Adrenal gland (tissue), 9 donors: ENCODE measurements at regions not wholly inside any gene's neighbourhood (a gene's known extent, or its start where the extent isn't known, plus 50 kb on each side); places are given as distances from the start of the nearest gene placed in this dataset.

Experiments used
- DNase-seq, 7 donors: peaks; one replicate each; pipeline ENCODE4 v3.0.0-alpha.2; 2019 to 2020
- H3K27ac ChIP-seq, 5 donors: fragments of 200-600 bp; sonication (generic) in 4 of 5; 1 replicate in 3 of 5; 2 replicates in 2 of 5; pipeline versions ENCODE4 v1.5.1 to v1.8.0; 2016 to 2020; ENCODE audit warnings: mild to moderate bottlenecking in 1 of 5
- H3K27me3 ChIP-seq: fragments of 200-600 bp; 2 replicates; pipeline ENCODE4 v1.8.0; 2021
- H3K36me3 ChIP-seq, 2 donors: fragments of 200-600 bp; replicated peaks in 1 of 2; 1 replicate in 1 of 2; 2 replicates in 1 of 2; pipeline versions ENCODE4 v1.5.1 to v1.8.0; 2018 to 2022
- H3K4me1 ChIP-seq, 2 donors: fragments of 200-600 bp; replicated peaks in 1 of 2; 1 replicate in 1 of 2; 2 replicates in 1 of 2; pipeline versions ENCODE4 v1.5.1 to v1.8.0; 2018 to 2021
- H3K4me3 ChIP-seq, 4 donors: fragments of 200-600 bp; sonication (generic) in 3 of 4; one replicate each; pipeline ENCODE4 v1.5.1; 2016 to 2018
- H3K9me3 ChIP-seq, 3 donors: fragments of 200-600 bp; sonication (generic) in 1 of 3; replicated peaks in 1 of 3; 1 replicate in 2 of 3; 2 replicates in 1 of 3; pipeline versions ENCODE4 v1.5.1 to v1.8.0; 2016 to 2021
- POLR2A ChIP-seq, 2 donors: fragments of 450-650 bp; IDR thresholded peaks; one replicate each; pipeline ENCODE4 v1.6.1; 2017; ENCODE audit warnings: antibody characterized with exemption in 2 of 2, mild to moderate bottlenecking in 2 of 2, moderate library complexity in 1 of 2
- WGBS, 4 donors: extraction: QIAGEN DNeasy Blood & Tissue Kit in 2 of 4; methylation state at CpG; one replicate each; pipeline versions ENCODE4 v1.1.5 to v1.1.7; 2013 to 2017; 5-methylcytosine and 5-hydroxymethylcytosine counted together
- intact Hi-C, 2 donors: fragments of 100-400 bp; cut with DNase I; formaldehyde crosslinking; loops; one replicate each; pipeline versions ENCODE4 v1.14.1 to v1.15.0; 2022 to 2023
- TF ChIP-seq, protein P1 (sequence below), 6 experiments: fragments of 450-650 bp in 4 of 6; fragments of 200-600 bp in 2 of 6; sonication (generic) in 1 of 6; IDR thresholded peaks; 1 replicate in 5 of 6; 2 replicates in 1 of 6; pipeline versions ENCODE4 v1.5.1 to v1.8.0; 2016 to 2021; ENCODE audit warnings: antibody characterized with exemption in 6 of 6, mild to moderate bottlenecking in 2 of 6, moderate library complexity in 1 of 6
- donor health status: healthy with polysubstance abuse.
- donor health status: Bipolar disorder and iron deficiency.
- donor health status: DM: yes; HTN: yes; CAD: no.
- donor health status: DM: no; HTN: no; CAD: no.
- donor health status: DM: no; HTN: no; CAD: no.

DNA sequence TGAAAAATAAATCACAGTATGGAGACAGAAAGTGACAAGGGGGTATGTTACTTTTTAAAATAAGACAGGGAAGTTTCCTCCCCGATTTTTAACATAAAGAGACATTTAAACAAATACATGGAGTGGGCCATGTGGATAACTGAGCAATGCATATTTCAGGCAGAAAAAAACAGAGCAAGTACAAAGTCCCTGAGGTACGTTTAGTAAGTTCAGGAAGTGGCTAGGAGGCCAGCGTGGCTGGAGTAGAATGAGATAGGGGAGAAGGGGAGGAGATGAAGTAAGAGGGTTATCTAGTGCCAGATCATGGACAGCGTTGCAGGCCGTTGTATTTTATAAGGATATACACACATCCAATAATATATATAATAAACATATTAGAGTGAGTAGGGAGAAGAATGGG lies 84.2 kb upstream of the ELL2 start:
- Histone ChIP-seq H3K27ac (no peak overlapping the region), H3K36me3 (no peaks in the 10 kb centered on the region), H3K4me1 (no peaks in the 10 kb centered on the region), H3K4me3 (no peak overlapping the region), H3K9me3 (no peaks in the 10 kb centered on the region), H3K27me3 (no peaks in the 10 kb centered on the region)
- WGBS, 4 donors: 63 to 75% (median 71%) methylated on average over 5 of the region's 5 CpGs
- intact Hi-C loops: no loop called here
- no peak for TF ChIP-seq POLR2A (IDR thresholded peaks at IDR 0.05)
- TF ChIP-seq, protein P1, sequence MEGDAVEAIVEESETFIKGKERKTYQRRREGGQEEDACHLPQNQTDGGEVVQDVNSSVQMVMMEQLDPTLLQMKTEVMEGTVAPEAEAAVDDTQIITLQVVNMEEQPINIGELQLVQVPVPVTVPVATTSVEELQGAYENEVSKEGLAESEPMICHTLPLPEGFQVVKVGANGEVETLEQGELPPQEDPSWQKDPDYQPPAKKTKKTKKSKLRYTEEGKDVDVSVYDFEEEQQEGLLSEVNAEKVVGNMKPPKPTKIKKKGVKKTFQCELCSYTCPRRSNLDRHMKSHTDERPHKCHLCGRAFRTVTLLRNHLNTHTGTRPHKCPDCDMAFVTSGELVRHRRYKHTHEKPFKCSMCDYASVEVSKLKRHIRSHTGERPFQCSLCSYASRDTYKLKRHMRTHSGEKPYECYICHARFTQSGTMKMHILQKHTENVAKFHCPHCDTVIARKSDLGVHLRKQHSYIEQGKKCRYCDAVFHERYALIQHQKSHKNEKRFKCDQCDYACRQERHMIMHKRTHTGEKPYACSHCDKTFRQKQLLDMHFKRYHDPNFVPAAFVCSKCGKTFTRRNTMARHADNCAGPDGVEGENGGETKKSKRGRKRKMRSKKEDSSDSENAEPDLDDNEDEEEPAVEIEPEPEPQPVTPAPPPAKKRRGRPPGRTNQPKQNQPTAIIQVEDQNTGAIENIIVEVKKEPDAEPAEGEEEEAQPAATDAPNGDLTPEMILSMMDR (IDR thresholded peaks at IDR 0.05): no peak
- DNase-seq: no peak

DNA sequence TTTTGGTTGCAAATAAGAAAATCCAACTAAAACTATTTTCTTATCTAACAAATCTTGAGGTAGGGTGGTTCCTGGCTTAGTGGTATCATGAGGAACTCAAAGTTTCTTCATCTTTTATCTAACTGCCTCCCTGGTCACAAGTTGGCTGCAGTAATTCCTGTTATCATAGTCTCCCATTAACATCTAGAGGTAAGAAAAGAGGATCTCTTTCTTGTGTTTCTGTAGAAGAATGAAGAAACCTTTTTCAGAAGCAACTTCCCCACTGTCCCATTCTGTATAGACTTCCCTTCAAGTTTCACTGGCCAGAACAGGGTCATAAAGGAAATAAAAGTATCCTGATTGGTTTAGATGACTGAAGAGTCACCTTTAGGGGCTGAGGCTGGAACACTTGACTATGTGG lies 81.8 kb upstream of the ELL2 start:
- no peaks in the 10 kb centered on the region for H3K4me1 ChIP-seq
- no peaks in the 10 kb centered on the region for H3K36me3 ChIP-seq
- no peak overlapping the region for H3K4me3 ChIP-seq
- no peak for DNase-seq
- H3K27me3 ChIP-seq: no peaks in the 10 kb centered on the region
- no peaks in the 10 kb centered on the region for H3K9me3 ChIP-seq
- H3K27ac ChIP-seq: no peak overlapping the region
- TF ChIP-seq, protein P1 (IDR thresholded peaks at IDR 0.05): no peak
- TF ChIP-seq POLR2A (IDR thresholded peaks at IDR 0.05): no peak
- intact Hi-C loops: no loop called here

DNA sequence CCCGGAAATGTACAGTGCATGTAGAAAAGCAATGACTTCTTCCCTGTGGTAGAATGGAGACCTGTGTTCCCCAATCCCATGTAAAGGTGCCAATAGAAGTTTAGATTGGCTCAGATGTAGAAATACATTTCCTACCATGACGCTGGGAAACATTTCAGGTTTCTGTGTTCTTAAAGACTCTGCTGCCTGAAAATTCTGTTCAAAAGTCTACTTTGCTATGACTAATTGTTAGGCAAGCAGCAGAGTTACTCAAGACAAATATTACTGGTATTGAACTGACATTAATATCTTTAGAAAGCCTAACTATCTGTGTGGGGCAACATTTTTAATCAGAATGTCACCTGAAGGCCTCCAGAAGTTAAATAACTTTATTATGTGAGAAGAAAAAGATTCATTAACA lies 75.5 kb upstream of the ELL2 start:
- no peak overlapping the region for H3K27ac ChIP-seq
- H3K4me1 ChIP-seq: no peaks in the 10 kb centered on the region
- WGBS, 4 donors: 56 to 73% (median 68%) methylated on average over 2 of the region's 2 CpGs
- no peak overlapping the region for H3K4me3 ChIP-seq
- no peaks in the 10 kb centered on the region for H3K9me3 ChIP-seq
- no peaks in the 10 kb centered on the region for H3K36me3 ChIP-seq
- TF ChIP-seq POLR2A (IDR thresholded peaks at IDR 0.05): no peak
- TF ChIP-seq, protein P1 (IDR thresholded peaks at IDR 0.05): no peak
- H3K27me3 ChIP-seq: no peaks in the 10 kb centered on the region
- intact Hi-C loops: no loop called here
- no peak for DNase-seq

DNA sequence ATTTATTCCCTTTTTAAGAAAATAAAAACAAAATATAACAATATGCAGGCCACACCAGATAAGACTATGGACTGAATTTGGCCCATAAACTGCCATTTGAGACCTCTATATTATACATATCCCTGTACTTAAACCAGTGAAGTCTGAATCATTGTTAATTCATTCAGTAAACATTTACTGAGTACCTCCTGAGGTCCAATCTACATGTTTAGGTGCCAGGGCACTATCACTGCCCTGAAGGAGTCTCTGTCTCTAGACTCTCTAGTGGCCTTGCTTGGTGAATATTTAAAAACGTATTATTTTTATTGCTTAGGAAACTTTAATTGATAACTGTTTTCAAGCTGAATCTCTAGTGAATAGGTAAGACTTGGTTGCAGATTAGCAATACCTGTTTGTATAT lies 74.7 kb upstream of the ELL2 start:
- Histone ChIP-seq H3K4me3 (no peak overlapping the region), H3K27ac (no peak overlapping the region), H3K4me1 (no peaks in the 10 kb centered on the region), H3K9me3 (no peaks in the 10 kb centered on the region), H3K36me3 (no peaks in the 10 kb centered on the region), H3K27me3 (no peaks in the 10 kb centered on the region)
- intact Hi-C loops: no loop called here
- no peak for DNase-seq
- WGBS, 4 donors: 59 to 70% (median 64%) methylated on average over 1 of the region's 1 CpG
- TF ChIP-seq, protein P1 (IDR thresholded peaks at IDR 0.05): no peak
- no peak for TF ChIP-seq POLR2A (IDR thresholded peaks at IDR 0.05)
